CD4-positive, alpha-beta T cell treated with Interleukin-10 for 1 hour (primary cell): ENCODE measurements at regions not wholly inside any gene's neighbourhood (a gene's known extent, or its start where the extent isn't known, plus 50 kb on each side); places are given as distances from the start of the nearest gene placed in this dataset.

Experiments used
- DNase-seq: peaks from one replicate; pipeline ENCODE4 v3.0.0-alpha.2; 2020

DNA sequence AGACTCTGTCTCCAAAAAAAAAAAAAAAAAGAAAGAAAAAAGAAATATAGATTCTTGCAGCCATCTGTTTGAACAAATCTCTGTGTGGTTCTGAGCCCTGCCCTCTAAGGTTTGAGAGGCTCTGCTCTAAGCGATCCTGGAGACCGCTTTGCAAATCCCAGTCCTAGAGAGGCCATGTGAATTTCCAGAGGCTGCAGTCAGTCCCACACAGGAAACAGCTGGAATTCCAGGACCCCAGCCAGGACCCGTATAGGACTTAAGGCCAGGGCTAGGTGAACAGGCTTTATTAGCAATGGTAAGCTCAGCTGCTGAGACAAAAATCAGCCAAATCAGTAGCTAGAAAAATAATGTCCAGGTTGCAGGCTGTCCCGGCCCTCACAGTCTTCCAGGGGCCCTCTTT lies 154.8 kb downstream of the RPS24 start:
- DNase-seq: no peak

DNA sequence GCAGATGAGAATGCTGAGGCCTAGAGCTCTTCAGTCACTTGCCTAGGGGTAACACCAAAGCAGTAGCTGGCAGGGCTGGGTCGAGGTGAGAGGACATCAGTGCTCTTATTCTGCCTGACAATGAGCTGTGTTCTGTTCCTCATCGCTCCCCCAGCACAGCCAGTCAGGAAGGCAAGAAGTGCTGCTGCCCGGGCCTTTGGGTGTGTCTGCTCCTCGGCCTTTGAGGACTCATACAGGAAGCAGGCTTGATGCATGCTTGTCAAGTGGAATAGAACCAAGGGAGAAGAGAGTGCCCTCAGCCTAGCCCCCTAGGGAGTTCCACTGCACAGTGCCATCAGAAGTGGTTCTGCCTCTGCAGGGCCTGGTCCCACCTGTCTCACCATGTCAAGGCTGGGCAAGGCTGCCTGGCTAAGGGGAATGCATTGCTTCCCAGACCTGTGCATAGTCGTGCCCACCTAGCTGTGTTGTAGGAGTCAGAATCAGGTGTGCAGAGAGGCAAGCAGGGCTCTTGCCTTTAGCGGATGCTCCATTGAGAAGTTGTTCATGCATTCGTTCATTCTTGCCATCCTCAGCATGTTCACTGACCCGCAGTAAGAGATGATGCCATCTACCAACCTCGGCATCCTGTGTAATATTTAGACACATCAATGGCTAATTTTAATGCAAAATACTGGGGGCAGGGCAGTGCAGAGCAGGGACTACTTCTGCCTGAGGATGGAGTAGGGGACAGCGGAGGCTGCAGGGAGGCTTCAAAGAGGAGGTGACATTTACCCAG lies 156.6 kb downstream of the RPS24 start:
- no peak for DNase-seq

DNA sequence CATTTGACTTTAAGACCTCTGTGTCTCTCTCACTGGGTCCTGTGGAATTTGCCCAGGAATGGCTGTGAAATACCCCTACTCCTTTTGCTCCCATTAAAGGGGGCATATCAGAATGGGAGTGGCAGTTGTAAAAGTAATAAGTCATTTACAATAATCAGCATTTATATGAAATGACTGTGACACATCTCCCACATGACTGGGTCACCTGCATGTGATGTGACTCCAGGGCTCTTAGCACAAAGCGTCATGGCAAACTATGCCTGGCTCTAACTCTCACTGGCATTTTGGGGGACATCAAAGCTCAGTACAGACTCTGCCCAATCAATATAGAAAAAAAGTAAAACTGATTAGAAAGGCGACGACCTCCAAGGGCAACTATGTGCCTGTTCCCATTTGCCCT lies 157.6 kb downstream of the RPS24 start:
- no peak for DNase-seq

DNA sequence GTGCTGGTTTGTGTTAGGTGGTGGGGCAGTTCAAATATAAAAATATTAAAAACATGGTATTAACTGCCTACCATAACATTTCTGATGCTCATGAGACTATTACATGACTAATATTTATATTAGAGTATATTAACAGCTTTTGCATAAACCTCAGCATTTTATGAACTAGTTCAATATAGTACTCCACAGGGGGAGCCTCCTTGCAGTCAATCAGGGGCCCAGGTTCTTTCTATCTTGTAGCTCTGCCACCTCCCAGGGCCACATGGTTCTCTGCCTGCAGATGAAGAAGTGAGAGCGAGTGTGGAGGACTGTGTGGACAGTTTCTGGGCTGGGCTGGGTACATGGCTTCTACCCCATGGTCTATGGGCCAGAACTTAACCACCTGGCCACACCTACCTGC lies 159.5 kb downstream of the RPS24 start:
- DNase-seq: no peak

DNA sequence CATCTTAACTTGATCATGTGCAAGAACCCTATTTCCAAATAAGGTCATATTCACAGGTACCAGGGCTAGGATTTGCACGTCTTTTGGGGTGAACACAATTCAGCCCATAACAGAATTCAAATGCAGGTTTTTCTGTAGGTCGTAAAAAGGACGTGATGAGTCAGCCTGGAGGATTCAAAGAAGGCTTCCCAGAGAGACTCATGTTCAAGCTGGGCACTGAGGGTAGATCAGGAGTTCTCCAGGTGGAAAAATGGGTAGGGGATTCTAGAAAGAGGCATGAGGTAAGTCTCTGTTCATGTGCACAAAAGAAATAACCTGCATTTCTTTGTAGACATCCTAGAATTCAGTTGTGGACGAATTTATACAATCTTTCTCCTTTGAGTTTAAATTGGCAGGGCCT lies 160.4 kb downstream of the RPS24 start:
- no peak for DNase-seq

DNA sequence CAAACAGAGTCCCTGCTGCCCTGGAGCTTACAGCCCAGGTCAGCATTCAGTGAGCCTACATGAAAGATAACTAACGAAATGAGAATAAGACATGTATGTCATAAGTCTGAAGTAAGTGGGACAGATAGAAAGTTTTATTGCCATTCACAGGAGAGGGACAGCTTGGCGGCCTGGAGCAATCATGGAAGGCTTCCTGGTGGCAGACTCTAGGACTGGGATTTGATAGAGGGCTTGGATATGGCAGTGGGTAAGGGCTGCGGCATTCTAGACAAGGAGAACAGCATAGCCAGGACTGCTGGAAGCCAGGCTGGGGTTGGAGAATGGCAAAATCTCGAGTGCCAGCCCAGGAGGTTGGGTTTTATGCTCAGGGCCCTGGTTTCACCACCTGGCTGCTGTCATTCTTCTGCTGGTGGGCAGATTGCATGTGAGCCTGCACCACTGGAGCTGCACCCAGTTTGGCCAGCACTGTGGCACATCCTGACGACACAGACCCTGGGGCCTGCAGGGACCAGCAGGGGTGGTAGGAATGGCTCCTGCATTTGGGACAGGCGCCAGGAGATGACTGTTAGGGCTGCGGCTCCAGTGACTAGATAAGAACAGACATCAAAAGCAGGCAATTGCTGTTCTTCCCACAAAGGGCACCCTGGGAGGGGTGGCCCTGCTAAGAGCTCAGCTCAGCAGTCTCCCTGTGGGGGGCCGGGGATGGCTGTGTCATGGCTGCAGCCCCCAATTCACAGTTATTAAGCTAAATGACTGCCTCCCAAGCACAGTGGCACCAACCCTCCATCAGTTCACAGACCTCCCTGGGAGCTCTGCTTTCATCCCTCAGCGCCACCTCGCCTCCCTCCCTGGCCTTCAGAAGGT lies 161.1 kb downstream of the RPS24 start:
- no peak for DNase-seq

DNA sequence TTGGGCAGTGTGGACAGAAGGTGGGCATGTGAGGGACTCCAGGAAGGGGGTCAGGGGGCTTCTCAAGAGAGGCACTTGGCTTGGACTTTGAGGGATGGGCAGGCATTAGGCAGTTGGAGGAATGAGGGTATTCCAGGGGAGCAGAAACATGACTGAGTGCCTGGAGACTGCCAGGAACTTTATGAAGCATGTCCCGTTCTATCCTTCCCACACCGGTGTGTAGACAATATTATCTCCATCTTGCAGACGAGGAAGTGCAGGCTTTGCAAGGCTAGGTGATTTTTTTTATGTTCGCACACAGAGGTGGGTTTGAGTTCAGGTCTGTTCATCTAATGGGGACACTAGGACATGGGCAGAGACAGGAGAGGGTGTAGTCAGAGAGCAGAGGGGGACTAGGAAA lies 162.7 kb downstream of the RPS24 start:
- DNase-seq: no peak

DNA sequence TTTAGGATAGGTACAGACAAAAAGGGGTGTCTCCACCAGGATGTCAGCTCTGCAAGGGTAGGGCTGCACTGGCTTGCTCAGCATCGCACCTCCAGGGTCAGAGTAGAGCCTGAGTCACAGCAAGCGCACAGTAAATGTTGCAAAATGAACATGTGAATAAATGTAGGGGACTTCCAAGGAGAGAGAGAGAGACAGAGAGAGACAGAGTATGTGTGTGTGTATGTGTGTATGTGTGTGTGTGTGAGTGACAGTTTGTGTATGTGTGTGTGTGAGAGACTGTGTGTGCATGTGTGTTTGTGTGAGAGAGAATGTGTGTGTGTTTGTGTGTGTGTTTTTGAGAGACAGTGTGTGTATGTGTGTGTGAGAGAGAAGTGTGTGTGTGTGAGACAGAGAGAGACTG lies 163.3 kb downstream of the RPS24 start:
- no peak for DNase-seq

DNA sequence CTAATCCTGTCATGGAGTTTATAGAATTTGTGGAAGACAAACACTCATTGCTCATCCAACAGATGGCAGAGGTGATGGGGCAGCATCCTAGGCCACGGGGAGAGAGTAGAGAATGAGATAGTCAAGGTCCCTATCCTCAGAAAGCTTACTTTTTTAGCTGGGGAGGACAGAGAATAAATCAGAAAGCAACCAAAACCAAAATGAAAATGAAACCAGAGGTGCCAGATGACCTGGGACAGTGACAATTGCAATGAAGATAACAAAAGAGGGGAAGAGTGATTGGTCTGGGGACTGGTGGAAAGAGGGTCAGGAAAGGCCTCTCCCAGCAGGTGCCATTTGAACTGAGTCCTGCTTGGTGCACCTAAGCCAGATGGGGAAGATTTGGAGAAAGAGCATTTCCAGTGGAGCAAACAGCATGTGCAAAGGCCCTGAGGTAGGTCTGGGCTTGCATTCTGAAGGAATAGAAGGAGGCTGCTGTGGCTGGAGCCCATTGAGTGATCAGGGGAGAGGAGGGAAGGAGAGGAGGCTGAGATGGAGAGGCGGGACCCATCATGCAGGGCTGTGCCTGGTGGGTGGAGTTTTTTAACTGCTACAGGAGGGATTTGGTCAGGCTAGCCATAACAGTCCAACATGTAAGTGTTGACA lies 164.1 kb downstream of the RPS24 start:
- DNase-seq: no peak

DNA sequence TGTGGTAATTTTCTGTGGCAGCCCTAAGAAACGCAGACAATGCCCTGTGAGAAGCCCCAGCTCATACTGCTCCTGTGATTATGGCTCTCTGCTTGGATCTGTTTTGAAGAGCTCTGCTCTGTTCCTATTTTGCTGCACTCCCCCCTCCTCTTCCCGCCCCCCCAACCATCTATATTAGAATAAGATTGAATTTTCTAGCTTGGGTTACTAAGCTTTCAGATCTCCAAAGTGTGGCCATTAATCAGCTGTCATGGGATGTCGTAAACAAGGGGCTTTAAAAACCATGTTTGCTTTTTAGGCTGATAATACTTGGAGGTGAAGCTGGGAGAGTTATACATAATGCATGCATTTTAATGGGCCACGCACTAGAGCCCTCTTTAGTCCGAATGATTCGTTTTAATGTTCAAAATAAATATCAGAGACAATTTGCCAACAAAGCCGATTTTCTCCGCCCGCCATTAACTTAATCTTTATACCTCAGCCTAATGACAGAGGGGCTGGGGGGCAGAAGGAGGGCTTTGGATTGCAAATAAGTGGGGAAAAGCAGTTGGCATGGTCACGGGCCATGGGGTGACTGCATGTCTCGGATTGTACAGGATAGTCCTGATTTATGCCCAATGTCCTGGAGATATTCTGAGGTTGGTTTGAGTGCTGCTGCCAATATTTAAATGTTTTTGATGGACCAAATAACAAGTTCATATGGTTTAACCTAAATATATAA lies 165.5 kb downstream of the RPS24 start:
- no peak for DNase-seq

DNA sequence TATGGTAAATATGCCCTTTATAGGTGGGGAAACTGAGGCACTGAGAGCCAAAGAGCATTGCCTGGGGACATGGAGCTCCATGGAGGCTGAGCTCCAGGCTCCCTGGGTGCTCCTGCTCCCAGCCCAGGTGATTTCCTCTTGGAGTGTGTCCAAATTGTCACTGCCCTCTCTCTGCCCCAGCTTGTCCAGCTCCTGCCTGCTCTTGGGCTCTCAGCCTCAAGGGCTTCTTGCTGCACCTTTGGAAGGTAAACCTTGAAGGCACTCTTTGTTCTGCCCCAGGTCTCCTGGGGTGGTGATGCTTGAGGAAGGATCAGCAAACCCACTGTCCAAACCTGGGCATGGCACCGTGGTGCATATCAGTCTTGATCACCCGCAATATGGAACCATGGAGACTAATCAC lies 166.1 kb downstream of the RPS24 start:
- no peak for DNase-seq

DNA sequence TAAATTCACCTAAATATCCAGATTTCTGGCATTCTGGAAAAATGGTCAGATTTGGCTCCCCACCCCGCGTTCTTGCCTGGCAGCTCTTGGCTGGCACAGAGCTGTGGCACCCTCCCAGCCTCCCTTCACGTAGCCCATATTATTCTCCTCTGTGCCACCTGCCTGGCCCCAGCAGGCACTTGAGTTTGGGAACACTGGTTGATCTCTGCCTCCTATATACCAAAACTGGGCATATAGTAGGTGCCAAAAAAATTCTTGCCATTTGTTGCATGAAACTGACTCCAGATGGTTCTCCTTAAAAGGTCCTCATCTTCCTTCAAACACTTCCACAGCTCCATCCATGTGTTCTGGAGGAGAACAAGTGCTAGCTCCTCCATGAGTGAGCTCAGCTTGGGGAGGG lies 167.0 kb downstream of the RPS24 start:
- no peak for DNase-seq

DNA sequence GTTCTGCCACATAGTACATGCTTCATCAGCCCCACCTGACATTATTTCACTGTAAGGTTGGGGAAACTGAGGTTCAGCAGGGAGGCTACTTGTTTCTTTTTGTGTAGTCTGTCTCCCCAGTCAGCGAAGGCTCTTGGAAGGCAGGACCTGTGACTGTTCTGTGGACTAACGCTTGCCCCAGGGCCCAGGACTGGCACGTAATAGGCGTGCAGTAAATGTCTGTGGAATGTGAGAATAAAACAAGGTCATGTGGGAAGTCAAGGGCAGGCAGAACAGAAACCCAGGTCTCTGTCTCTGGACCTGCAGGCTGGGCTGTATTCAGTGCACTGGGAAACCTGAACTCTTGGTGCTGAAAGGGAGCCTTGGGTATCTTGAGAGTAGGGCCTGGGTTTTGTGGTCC lies 168.7 kb downstream of the RPS24 start:
- no peak for DNase-seq

DNA sequence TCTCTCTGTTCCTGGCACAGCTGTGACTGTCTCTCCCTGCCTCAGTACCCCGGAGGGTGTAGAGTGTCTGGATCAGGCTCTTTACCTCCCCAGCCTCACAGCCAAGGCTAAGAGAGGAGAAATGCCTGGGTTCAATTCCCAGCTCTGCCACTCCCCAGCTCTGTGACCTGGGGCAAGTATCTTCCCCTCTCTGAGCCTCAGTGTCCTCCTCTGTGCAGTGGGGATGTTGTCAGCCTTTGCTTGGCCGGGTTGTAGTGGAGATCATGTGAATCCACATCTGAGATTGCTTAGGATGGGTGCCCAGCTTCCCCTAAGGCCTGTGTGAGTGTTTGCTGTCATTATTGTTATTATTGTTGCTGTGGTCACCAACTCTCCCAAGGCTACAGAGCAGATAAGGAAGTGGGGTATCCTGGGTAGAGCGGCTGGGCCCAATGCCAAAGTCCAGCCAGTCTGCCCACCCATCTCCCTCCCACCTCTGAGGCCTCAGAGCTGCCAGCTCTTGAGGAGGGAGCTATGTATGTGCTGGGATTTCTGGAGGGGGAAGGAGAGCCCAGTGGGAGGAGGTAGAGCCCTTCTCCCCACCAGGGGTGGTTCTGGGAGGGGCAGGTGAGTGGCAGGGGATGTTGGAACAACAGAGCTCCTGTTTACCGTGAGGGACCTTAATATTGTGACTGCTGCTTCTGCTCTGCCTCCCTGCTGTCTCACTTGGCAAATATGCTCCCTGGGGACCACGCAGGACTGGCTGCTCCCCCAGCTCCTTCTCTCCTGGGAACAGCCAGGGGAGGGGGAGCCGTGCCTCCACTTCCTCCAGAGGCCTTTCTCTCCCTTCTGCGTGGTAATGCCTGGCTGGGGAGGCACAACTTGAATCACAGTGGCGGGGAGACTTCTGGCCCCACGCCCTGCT lies 170.5 kb downstream of the RPS24 start:
- DNase-seq: no peak

DNA sequence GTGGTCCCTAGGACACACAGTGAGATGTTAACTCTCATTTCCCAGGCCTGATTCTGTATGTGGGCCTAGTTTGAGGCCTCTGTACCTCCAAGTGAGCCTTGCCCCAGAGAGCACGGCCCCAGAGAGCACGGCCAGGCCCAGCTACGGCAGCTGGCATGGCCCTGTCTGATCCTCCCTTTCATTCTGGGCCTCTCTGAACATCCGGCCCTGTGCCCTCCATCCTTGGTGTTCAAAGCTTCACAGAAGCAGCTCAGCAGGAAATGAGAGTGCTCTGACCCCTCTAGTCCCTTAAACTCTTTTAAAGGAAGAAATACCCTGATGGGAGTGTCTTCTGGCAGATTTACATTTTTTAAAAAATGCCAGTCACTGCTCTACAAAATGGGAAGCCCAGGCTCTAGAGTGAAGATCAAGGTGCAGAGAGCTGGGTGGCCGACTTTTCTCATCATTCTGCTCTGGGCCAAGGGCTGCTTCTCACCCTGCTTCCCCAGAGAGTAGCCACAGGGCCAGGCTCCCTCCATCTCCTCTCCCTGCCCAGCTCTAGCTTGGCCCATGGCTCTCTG lies 171.9 kb downstream of the RPS24 start:
- DNase-seq: no peak

DNA sequence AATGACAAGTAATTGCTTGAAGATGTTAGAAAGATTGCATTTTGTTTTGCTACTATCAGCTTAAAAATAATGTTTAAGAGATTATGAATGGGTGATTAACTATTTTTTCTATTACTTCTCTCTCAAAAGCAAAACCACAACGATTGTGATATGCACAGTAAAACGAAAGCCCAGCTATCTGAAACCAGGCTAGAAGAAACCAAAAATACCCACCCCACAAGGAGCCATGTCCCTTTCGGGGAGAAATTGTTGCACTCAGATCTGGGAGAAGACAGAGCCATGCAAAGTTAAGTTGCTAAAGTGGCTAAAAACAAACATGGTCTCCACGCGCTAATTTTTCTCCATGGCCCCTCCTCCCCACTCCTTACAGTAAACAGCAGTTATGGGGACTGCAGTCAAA lies 173.6 kb downstream of the RPS24 start:
- DNase-seq: no peak

DNA sequence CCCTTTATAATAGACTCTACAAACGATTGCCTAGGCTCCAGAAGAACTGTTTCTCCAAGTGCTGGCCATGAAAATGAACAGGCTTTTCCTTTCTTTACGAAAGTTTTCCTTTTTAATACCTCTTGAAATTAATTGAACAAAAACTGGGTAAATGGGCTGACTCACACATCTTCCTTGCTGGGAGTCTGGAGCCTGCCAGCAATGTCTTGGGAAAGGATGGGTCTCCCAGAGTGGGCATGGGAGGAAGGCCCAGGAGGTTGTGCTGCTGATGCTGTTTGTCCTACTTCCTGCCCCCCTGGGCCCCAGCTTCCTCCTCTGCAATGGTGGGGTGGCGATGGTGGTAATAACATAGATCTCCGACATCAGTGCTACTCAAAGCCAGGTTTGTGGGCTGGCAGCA lies 174.1 kb downstream of the RPS24 start:
- DNase-seq: no peak

DNA sequence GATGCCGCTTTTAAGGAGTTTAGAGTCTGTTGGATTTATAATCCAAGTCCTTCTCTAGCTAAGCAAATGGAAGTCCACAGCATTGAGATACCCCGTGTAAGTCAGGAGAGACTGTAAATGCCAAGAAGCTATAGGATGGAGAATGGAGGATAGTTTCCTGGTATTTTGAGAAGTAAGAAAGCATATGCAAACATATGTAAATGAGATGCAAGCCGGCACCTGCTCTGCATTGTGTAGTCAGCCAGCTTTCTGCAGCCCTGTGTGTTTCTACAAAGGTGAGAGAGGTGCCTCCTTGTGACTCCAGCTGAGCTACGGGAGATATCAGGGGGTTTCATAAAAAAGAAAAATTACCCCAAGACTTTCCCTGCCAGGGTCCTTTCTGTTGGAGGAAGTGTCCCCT lies 176.3 kb downstream of the RPS24 start:
- no peak for DNase-seq

DNA sequence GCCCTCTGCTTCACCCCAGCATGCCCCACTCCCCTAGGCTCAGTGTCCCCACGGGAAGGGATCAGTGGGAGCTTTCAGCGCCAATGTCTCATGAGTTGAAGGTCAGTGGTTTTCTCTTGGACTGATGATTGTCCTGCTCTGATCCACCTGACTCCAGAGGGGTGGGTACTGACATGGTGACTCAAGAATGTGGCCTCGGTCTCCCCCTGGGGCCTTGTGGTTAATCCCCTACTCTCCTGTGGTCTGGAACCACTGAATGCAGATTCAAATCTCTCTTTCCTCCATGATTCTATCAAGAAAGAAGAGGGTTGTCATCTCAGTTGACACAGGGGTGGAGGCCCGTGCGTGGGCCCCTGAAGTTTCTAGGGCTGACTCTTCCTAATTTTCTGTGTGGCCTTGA lies 176.9 kb downstream of the RPS24 start:
- no peak for DNase-seq

DNA sequence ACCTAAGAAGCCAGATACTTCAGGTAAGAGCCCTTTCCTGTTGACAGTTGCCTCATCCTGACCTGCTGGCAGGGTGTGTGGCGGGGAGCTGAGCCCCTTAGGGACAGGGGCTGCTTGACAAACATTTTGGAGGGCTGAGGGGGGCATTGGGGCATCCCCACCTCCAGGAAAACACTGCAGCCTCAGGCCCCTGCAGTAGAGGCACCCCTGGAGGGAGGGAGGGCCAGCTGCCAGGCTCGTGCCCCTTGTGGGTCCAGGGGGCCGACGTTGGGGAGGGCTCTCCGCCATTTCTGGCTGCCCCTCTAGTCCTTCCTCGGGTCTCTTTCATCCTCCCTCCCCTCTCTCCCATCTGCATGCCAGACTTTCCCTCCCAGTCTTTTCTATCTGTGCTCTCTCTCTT lies 177.3 kb downstream of the RPS24 start:
- no peak for DNase-seq

DNA sequence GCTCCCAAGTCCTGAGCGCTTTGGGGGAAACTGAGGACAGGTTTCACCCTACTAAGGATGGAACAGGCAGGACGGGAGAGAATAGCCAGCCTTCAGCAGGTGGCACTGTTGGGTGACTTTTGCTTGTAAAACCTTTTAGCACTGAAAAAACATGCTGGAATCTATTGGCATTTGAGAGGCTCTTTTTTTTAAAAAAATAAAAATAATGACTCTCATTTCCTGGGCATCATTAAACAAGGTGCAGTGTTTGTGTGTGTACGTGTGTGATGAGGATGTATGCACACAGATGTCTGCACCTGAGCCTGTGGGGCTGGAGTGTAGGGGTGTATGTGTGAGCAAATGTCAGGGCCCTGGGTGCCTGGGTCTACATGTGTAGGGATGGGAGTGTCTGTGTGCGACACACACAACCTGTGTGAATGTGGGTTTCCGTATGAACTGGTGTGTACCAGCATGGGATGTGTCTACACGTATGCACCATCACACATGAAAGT lies 177.9 kb downstream of the RPS24 start:
- DNase-seq: no peak
